Prostate gland (tissue), 2 donors: ENCODE measurements at regions not wholly inside any gene's neighbourhood (a gene's known extent, or its start where the extent isn't known, plus 50 kb on each side); places are given as distances from the start of the nearest gene placed in this dataset.

Experiments used
- POLR2A ChIP-seq: fragments of 450-650 bp; IDR thresholded peaks from one replicate; pipeline ENCODE4 v1.6.1; 2016; ENCODE audit warnings: antibody characterized with exemption, mild to moderate bottlenecking
- POLR2AphosphoS5 ChIP-seq: sonication (generic); formaldehyde crosslinking; IDR thresholded peaks from one replicate; pipeline ENCODE4 v1.6.1; 2017; ENCODE audit warnings: antibody characterized with exemption
- TF ChIP-seq, protein P1 (sequence below), 4 experiments: fragments of 200-600 bp in 2 of 4; fragments of 450-650 bp in 2 of 4; sonication (generic) in 2 of 4; IDR thresholded peaks; 1 replicate in 3 of 4; 2 replicates in 1 of 4; pipeline ENCODE4 v1.5.1; 2016 to 2019; ENCODE audit warnings: antibody characterized with exemption in 4 of 4, mild to moderate bottlenecking in 2 of 4, moderate library complexity in 2 of 4

- TF ChIP-seq, protein P1, sequence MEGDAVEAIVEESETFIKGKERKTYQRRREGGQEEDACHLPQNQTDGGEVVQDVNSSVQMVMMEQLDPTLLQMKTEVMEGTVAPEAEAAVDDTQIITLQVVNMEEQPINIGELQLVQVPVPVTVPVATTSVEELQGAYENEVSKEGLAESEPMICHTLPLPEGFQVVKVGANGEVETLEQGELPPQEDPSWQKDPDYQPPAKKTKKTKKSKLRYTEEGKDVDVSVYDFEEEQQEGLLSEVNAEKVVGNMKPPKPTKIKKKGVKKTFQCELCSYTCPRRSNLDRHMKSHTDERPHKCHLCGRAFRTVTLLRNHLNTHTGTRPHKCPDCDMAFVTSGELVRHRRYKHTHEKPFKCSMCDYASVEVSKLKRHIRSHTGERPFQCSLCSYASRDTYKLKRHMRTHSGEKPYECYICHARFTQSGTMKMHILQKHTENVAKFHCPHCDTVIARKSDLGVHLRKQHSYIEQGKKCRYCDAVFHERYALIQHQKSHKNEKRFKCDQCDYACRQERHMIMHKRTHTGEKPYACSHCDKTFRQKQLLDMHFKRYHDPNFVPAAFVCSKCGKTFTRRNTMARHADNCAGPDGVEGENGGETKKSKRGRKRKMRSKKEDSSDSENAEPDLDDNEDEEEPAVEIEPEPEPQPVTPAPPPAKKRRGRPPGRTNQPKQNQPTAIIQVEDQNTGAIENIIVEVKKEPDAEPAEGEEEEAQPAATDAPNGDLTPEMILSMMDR (IDR thresholded peaks at IDR 0.05): no peak
- TF ChIP-seq POLR2AphosphoS5: no peak
- TF ChIP-seq POLR2A: no peak
These were observed 521.3 kb downstream of the KCTD16 start for GRCh38 chr5:144691936-144692335.
